ENCODE measurements at regions not wholly inside any gene's neighbourhood (a gene's known extent, or its start where the extent isn't known, plus 50 kb on each side); places are given as distances from the start of the nearest gene placed in this dataset.

DNA sequence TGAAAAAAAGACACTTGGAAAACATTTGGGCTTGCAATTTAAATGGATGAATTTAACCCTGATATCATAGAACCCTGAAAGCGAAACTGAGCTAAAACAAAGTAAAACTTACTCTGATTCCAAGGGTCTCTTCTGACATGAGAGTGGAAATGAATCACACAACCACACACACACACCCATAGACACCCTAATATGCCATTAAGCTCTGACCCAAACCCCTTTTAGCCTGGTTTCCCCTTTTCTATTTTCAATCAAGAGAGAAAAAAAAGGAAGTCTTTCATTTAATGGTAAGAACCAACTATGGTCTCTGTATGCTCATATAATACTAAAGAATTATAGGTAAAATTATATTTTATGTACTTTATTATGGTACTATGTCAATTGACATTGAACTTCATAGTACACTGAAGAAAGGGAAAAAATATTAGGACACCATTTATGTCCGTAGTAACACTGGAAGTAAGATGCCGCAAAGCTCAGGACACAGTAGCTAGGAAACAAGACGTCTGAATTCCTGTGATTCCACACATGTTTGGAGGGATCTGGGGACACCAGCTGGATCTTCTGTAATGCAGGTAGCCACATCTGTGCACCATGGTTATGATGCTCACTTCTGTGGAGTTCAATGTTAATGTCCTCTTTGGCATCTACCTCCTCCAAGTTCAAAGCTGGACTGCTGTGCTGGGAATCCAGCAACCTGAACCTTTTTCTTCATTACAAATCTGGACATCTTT is 95.8 kb downstream of the PCSK1 start:
- Histone ChIP-seq H3K4me3 (replicated peaks in 1 of 3) (no peak overlapping the region), H3K9me3 (no peaks in the 10 kb centered on the region), H3K27ac (no peak overlapping the region), H3K27me3 (no peaks in the 10 kb centered on the region), H3K36me3 (no peaks in the 10 kb centered on the region), H3K4me1 (peaks cover 5 to 24% of the 10 kb centered on the region in 2 donors)
- no peak for DNase-seq
- intact Hi-C loops (cut with DNase I): loop anchor here (2.0 to 10.0 kb wide), 3 partner anchors 372 to 692 kb away; partner anchors contain the start of genes ELL2 and RFESD
- TF ChIP-seq POLR2A (IDR thresholded peaks at IDR 0.05): no peak
- WGBS, 2 donors: 85 to 90% methylated on average over 4 of the region's 4 CpGs

DNA sequence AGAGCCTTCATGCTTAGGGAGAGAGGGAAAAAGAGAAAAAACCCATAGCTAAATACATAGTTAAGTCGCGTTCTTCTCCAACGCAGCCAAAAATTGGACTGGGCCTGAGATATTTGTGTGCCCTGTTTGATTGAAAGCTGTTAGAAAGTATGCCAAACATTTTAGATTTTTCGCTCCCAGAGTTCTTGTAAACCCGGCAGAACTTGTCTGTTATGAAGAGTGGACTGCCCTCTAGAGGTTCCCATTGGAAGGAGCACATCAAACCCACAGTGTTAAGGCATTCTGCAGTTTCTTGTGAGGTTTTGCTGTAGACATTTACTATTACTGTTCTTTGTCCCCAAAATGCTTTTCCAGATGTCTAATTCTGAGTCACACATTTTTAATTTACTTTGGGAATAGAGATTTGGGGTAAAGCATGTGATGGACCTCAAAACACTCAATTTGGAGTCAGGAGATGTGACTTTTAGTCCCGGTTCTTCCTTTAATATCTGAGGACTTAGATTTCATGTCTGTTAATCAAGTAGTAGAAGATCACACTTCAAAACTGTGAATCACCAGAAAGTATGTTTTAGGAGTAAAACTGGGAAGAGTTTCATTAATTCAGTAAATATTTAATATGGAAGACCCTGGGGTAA is 96.6 kb downstream of the PCSK1 start:
- H3K9me3 ChIP-seq: no peaks in the 10 kb centered on the region
- WGBS, 2 donors: 18 to 26% methylated on average over 6 of the region's 6 CpGs
- no peaks in the 10 kb centered on the region for H3K27me3 ChIP-seq
- DNase-seq: peak; percentile 75 to 76
- TF ChIP-seq POLR2A (IDR thresholded peaks at IDR 0.05): no peak
- TF ChIP-seq, protein P1, sequence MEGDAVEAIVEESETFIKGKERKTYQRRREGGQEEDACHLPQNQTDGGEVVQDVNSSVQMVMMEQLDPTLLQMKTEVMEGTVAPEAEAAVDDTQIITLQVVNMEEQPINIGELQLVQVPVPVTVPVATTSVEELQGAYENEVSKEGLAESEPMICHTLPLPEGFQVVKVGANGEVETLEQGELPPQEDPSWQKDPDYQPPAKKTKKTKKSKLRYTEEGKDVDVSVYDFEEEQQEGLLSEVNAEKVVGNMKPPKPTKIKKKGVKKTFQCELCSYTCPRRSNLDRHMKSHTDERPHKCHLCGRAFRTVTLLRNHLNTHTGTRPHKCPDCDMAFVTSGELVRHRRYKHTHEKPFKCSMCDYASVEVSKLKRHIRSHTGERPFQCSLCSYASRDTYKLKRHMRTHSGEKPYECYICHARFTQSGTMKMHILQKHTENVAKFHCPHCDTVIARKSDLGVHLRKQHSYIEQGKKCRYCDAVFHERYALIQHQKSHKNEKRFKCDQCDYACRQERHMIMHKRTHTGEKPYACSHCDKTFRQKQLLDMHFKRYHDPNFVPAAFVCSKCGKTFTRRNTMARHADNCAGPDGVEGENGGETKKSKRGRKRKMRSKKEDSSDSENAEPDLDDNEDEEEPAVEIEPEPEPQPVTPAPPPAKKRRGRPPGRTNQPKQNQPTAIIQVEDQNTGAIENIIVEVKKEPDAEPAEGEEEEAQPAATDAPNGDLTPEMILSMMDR (IDR thresholded peaks at IDR 0.05): peak; percentile 48 to 91 (median 85)
- H3K27ac ChIP-seq: peak overlapping the region in 2 of 3 donors; percentile 6 to 7
- H3K36me3 ChIP-seq: no peaks in the 10 kb centered on the region
- H3K4me1 ChIP-seq: peaks cover 5 to 24% of the 10 kb centered on the region in 2 donors
- intact Hi-C loops (cut with DNase I): loop anchor here (2.0 to 10.0 kb wide), 3 partner anchors 372 to 692 kb away; partner anchors contain the start of genes ELL2 and RFESD
- H3K4me3 ChIP-seq (replicated peaks in 1 of 3): no peak overlapping the region

DNA sequence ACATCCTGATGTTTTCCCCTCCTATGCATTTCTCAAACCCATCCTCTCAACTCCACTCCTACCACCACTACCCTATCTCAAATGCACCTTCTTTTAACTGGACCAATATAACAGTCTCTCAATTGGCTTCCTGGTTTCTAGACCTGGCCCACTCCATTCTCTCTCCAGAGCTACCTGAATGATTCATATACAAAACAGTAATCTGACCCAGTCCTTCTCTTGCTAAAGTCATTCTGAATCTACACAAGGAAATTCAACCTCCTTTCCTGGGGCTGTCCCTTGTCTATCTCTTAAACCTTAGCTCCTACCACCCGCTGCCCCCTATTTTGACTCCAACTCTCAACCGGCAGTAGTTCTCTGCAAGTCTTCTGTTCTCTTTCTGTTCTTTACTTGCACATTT is 97.2 kb downstream of the PCSK1 start:
- Histone ChIP-seq H3K9me3 (no peaks in the 10 kb centered on the region), H3K27me3 (no peaks in the 10 kb centered on the region), H3K4me1 (peaks cover 5 to 24% of the 10 kb centered on the region in 2 donors), H3K36me3 (no peaks in the 10 kb centered on the region), H3K27ac (peak overlapping the region in 2 of 3 donors; percentile 6 to 7), H3K4me3 (replicated peaks in 1 of 3) (no peak overlapping the region)
- WGBS, 2 donors: 90 to 98% methylated on average over 2 of the region's 2 CpGs
- intact Hi-C loops (cut with DNase I): loop anchor here (2.0 to 10.0 kb wide), 3 partner anchors 371 to 691 kb away; partner anchors contain the start of genes ELL2 and RFESD
- DNase-seq: no peak
- TF ChIP-seq POLR2A (IDR thresholded peaks at IDR 0.05): no peak
- TF ChIP-seq, protein P1 (IDR thresholded peaks at IDR 0.05): no peak

DNA sequence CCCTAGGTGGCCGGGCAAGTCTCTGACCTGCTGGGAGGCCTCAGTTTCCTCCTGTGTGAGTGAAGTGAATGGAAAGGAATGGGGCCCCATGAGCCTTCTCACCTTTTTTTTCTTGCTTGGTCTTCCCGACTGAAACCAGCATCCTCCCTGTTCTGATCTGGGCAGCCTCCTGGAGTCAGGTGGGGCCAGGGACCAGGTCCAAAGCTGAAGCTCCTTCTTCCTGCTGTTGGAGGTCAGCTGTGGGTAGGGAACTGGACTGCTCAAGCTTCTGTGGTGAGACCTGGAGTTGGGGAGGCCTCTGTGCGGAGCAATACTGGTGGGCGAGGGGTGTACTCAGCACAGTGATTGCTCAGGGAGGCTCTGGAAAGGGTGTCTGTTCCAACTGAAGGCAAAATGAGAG is 99.7 kb downstream of the PCSK1 start:
- intact Hi-C loops (cut with DNase I): loop anchor here (10.0 kb wide), 2 partner anchors 369 to 689 kb away; partner anchors contain the start of genes ELL2 and RFESD
- 69 to 73% methylated on average over 4 of the region's 4 CpGs for WGBS, 2 donors
- TF ChIP-seq, protein P1 (IDR thresholded peaks at IDR 0.05): no peak
- no peak for TF ChIP-seq POLR2A (IDR thresholded peaks at IDR 0.05)
- H3K27me3 ChIP-seq: no peaks in the 10 kb centered on the region
- peaks cover 5 to 24% of the 10 kb centered on the region in 2 donors for H3K4me1 ChIP-seq
- DNase-seq: no peak
- no peak overlapping the region for H3K4me3 ChIP-seq (replicated peaks in 1 of 3)
- peak overlapping the region in 2 of 3 donors; percentile 12 to 78 for H3K27ac ChIP-seq
- no peaks in the 10 kb centered on the region for H3K9me3 ChIP-seq
- H3K36me3 ChIP-seq: no peaks in the 10 kb centered on the region

DNA sequence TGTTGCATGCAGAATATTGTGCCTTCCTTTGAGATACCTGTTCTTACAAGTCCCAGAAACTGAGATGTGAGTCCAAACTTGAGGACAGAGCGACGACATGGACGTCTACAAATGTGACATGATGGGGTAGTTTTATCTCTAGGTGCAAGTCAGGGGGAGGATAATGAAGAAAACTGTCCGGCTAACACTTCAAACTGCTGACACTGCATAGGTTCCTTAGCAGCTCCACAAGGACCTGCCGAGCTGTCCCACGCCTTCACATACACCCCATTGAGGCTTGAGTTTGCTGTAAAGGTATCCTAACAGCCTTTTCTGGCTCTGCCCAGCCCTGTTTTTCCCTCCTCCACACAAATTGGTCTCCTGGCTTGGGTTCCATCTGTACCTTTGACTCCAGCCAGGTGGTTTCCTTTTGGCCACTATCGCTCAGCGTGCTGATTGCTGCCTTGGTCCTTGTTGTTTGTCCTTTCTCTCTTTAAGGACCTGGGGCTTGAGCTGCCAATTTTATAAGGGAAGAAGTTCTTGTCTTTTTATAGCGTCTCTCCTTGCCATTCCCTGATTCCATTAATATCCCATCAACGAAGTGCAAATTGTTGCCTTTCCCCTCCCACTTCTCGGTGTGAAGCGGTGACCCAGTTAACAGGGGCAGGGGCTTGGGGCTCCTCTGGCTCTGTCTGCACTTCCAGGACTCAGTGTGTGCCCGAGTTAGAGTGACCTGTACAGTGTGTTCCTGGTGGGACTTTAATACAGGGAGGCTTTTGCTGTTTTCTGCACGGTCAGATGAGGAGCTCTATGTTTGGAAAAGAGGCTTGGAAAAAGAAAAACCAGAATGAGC is 100.3 kb downstream of the PCSK1 start:
- Histone ChIP-seq H3K4me1 (peaks cover 5 to 24% of the 10 kb centered on the region in 2 donors), H3K4me3 (replicated peaks in 1 of 3) (no peak overlapping the region), H3K27me3 (no peaks in the 10 kb centered on the region), H3K36me3 (no peaks in the 10 kb centered on the region), H3K9me3 (no peaks in the 10 kb centered on the region), H3K27ac (peak overlapping the region; percentile 12 to 78 (median 23))
- TF ChIP-seq POLR2A (IDR thresholded peaks at IDR 0.05): peak in 1 of 2 donors; percentile 47
- TF ChIP-seq, protein P1 (IDR thresholded peaks at IDR 0.05): no peak
- 60 to 67% methylated on average over 14 of the region's 14 CpGs for WGBS, 2 donors
- intact Hi-C loops (cut with DNase I): loop anchor here (10.0 kb wide), 2 partner anchors 368 to 688 kb away; partner anchors contain the start of genes ELL2 and RFESD
- peak; percentile 9 to 43 for DNase-seq
